ENCODE measurements at regions not wholly inside any gene's neighbourhood (a gene's known extent, or its start where the extent isn't known, plus 50 kb on each side); places are given as distances from the start of the nearest gene placed in this dataset.

DNA sequence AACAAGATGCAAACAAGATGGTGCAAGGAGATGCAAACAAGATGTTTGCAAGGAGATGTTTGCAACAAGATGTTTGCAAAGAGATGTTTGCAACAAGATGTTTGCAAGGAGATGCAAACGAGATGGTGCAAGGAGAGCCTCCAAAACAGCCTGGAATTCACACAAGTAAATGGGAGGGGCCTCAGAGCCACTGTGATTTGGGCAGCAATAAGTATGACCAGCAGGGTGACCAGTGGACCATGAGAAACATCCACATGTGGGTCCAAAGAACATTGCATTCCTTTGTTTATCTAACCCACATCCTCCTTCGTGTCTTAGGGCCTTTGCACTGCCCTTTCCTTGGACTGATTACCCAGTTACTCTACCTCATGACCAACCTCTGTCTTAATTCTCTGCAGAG, 162.9 kb downstream of the PLPP3 start:
- no peak overlapping the region for H3K27ac Mint-ChIP-seq (ENCODE audit: unreplicated experiment)
- H3K4me3 Mint-ChIP-seq (ENCODE audit: unreplicated experiment) = no peak overlapping the region
- TF ChIP-seq CTCF (IDR thresholded peaks at IDR 0.05) = no peak
- no peaks in the 10 kb centered on the region for H3K4me1 Mint-ChIP-seq (ENCODE audit: low read depth)
- no peaks in the 10 kb centered on the region for H3K9me3 Mint-ChIP-seq (ENCODE audit: low read depth)
- no peaks in the 10 kb centered on the region for H3K36me3 Mint-ChIP-seq (ENCODE audit: low read depth)
- H3K27me3 Mint-ChIP-seq (ENCODE audit: low read depth) = no peaks in the 10 kb centered on the region
- no peak for DNase-seq (ENCODE audit: low spot score)

GRCh38 chr1:56415720-56416119, 163.6 kb downstream of the PLPP3 start:
- Mint-ChIP-seq H3K27ac (ENCODE audit: unreplicated experiment) (no peak overlapping the region), H3K27me3 (ENCODE audit: low read depth) (no peaks in the 10 kb centered on the region), H3K4me1 (ENCODE audit: low read depth) (no peaks in the 10 kb centered on the region), H3K4me3 (ENCODE audit: unreplicated experiment) (no peak overlapping the region), H3K36me3 (ENCODE audit: low read depth) (no peaks in the 10 kb centered on the region), H3K9me3 (ENCODE audit: low read depth) (no peaks in the 10 kb centered on the region)
- no peak for TF ChIP-seq CTCF (IDR thresholded peaks at IDR 0.05)
- DNase-seq (ENCODE audit: low spot score) = no peak

DNA sequence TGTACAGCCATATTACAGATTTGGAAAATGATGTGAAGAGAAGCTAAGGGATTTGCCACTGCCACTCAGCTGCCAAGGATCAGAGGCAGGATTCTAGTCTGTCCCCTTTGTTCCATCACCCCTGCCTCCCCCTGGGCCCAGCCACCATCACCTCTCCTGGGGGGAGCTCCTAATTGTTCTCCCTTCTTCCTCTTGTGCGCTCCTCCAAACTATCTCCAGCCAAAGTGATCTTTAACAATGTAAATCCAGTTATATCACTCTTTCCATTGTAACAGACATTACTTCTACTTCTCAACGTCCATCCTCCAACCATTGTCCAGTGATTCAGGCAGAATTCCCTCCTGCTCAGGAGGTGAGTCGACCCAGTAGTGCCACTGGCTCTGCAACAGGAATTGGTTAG, 164.1 kb downstream of the PLPP3 start:
- H3K4me3 Mint-ChIP-seq (ENCODE audit: unreplicated experiment) = no peak overlapping the region
- TF ChIP-seq CTCF (IDR thresholded peaks at IDR 0.05) = no peak
- no peaks in the 10 kb centered on the region for H3K27me3 Mint-ChIP-seq (ENCODE audit: low read depth)
- H3K4me1 Mint-ChIP-seq (ENCODE audit: low read depth) = no peaks in the 10 kb centered on the region
- no peaks in the 10 kb centered on the region for H3K36me3 Mint-ChIP-seq (ENCODE audit: low read depth)
- DNase-seq (ENCODE audit: low spot score) = no peak
- H3K9me3 Mint-ChIP-seq (ENCODE audit: low read depth) = no peaks in the 10 kb centered on the region
- H3K27ac Mint-ChIP-seq (ENCODE audit: unreplicated experiment) = no peak overlapping the region

GRCh38 chr1:56414728-56415224, 164.6 kb downstream of the PLPP3 start:
- DNase-seq (ENCODE audit: low spot score) = no peak
- H3K9me3 Mint-ChIP-seq (ENCODE audit: low read depth) = no peaks in the 10 kb centered on the region
- H3K27ac Mint-ChIP-seq (ENCODE audit: unreplicated experiment) = no peak overlapping the region
- no peak overlapping the region for H3K4me3 Mint-ChIP-seq (ENCODE audit: unreplicated experiment)
- no peaks in the 10 kb centered on the region for H3K27me3 Mint-ChIP-seq (ENCODE audit: low read depth)
- H3K36me3 Mint-ChIP-seq (ENCODE audit: low read depth) = no peaks in the 10 kb centered on the region
- H3K4me1 Mint-ChIP-seq (ENCODE audit: low read depth) = no peaks in the 10 kb centered on the region
- TF ChIP-seq CTCF (IDR thresholded peaks at IDR 0.05) = no peak

GRCh38 chr1:56413671-56414199, 165.6 kb downstream of the PLPP3 start:
- Mint-ChIP-seq H3K36me3 (ENCODE audit: low read depth) (no peaks in the 10 kb centered on the region), H3K27ac (ENCODE audit: unreplicated experiment) (no peak overlapping the region), H3K27me3 (ENCODE audit: low read depth) (no peaks in the 10 kb centered on the region), H3K4me1 (ENCODE audit: low read depth) (no peaks in the 10 kb centered on the region), H3K9me3 (ENCODE audit: low read depth) (no peaks in the 10 kb centered on the region), H3K4me3 (ENCODE audit: unreplicated experiment) (no peak overlapping the region)
- no peak for TF ChIP-seq CTCF (IDR thresholded peaks at IDR 0.05)
- no peak for DNase-seq (ENCODE audit: low spot score)

Measured in chondrocyte (in vitro differentiated cells).